MM.1S (cell line): ENCODE measurements at regions not wholly inside any gene's neighbourhood (a gene's known extent, or its start where the extent isn't known, plus 50 kb on each side); places are given as distances from the start of the nearest gene placed in this dataset.
"Not testable (repeated sequence)": the region's sequence is repeated elsewhere in the genome, so short reads cannot be mapped to it uniquely, and the experiment has no call there.

Experiments
- DNase-seq: peaks from one replicate; pipeline ENCODE4 v3.0.0-alpha.2; 2015
- H2AFZ ChIP-seq: fragments of 300-600 bp; sonication (generic); 2 replicates; pipeline ENCODE4 v1.6.0; 2016; ENCODE audit warnings: antibody characterized with exemption, low read length
- H3F3A ChIP-seq: fragments of 300-600 bp; sonication (generic); 2 replicates; pipeline ENCODE4 v1.6.1; 2016; ENCODE audit warnings: mild to moderate bottlenecking, antibody characterized with exemption, low read length, moderate library complexity, mixed read lengths; ENCODE audit not compliant: insufficient read depth
- H3K27ac ChIP-seq: fragments of 300-600 bp; sonication (generic); 2 replicates; pipeline ENCODE4 v1.5.1; 2016; ENCODE audit warnings: mild to moderate bottlenecking, low read length
- H3K27me3 ChIP-seq: fragments of 300-600 bp; sonication (generic); replicated peaks from 2 replicates; pipeline ENCODE4 v1.6.0; 2016; ENCODE audit warnings: low read length; ENCODE audit not compliant: insufficient read depth
- H3K36me3 ChIP-seq: fragments of 300-600 bp; sonication (generic); replicated peaks from 2 replicates; pipeline ENCODE4 v1.6.1; 2016; ENCODE audit warnings: mild to moderate bottlenecking, low read length, mixed read lengths; ENCODE audit not compliant: insufficient read depth
- H3K4me1 ChIP-seq: fragments of 300-600 bp; sonication (generic); 2 replicates; pipeline ENCODE4 v1.6.1; 2016; ENCODE audit warnings: low read length, mixed read lengths
- H3K4me2 ChIP-seq: fragments of 300-600 bp; sonication (generic); 2 replicates; pipeline ENCODE4 v1.6.0; 2016; ENCODE audit warnings: low read depth, low read length
- H3K4me3 ChIP-seq: fragments of 300-600 bp; sonication (generic); 2 replicates; pipeline ENCODE4 v1.5.1; 2016; ENCODE audit warnings: low read length, mixed read lengths
- H3K79me2 ChIP-seq: fragments of 300-600 bp; sonication (generic); 2 replicates; pipeline ENCODE4 v1.6.1; 2016; ENCODE audit warnings: mixed run types, low read length, mixed read lengths
- H3K9ac ChIP-seq: fragments of 300-600 bp; sonication (generic); 2 replicates; pipeline ENCODE4 v1.6.1; 2016; ENCODE audit warnings: low read length, mixed read lengths
- H3K9me2 ChIP-seq: fragments of 300-600 bp; sonication (generic); replicated peaks from 2 replicates; pipeline ENCODE4 v1.6.1; 2016; ENCODE audit warnings: mild to moderate bottlenecking, low read length, mixed read lengths; ENCODE audit not compliant: insufficient read depth
- H3K9me3 ChIP-seq: fragments of 300-600 bp; sonication (generic); replicated peaks from 2 replicates; pipeline ENCODE4 v1.6.1; 2016; ENCODE audit warnings: mild to moderate bottlenecking, low read length, mixed read lengths; ENCODE audit not compliant: insufficient read depth
- H4K20me1 ChIP-seq: fragments of 300-600 bp; sonication (generic); 2 replicates; pipeline ENCODE4 v1.6.1; 2016; ENCODE audit warnings: mild to moderate bottlenecking, low read length, moderate library complexity, mixed read lengths; ENCODE audit not compliant: insufficient read depth
- CTCF ChIP-seq: fragments of 300-600 bp; sonication (generic); IDR thresholded peaks from 2 replicates; pipeline ENCODE4 v1.5.1; 2016; ENCODE audit warnings: antibody characterized with exemption, low read length, mixed read lengths
- EZH2 ChIP-seq: fragments of 300-600 bp; sonication (generic); optimal IDR thresholded peaks from 2 replicates; pipeline ENCODE3; 2017; ENCODE audit warnings: low read depth, mild to moderate bottlenecking, antibody characterized with exemption, low read length, mixed read lengths
- EZH2phosphoT487 ChIP-seq: fragments of 300-600 bp; sonication (generic); IDR thresholded peaks from 2 replicates; pipeline ENCODE4 v1.6.1; 2018; ENCODE audit warnings: antibody characterized with exemption, low read length

GRCh38 chr13:89082623-89083022 lies 1411.5 kb downstream of the SLITRK5 start:
- no peaks in the 10 kb centered on the region for H3F3A ChIP-seq
- H3K9ac ChIP-seq = no peak overlapping the region
- H3K9me3 ChIP-seq = no peaks in the 10 kb centered on the region
- DNase-seq = no peak
- H2AFZ ChIP-seq = no peak overlapping the region
- H3K27me3 ChIP-seq = no peaks in the 10 kb centered on the region
- no peaks in the 10 kb centered on the region for H3K36me3 ChIP-seq
- no peaks in the 10 kb centered on the region for H3K9me2 ChIP-seq
- H3K4me1 ChIP-seq = no peaks in the 10 kb centered on the region
- H3K4me2 ChIP-seq = no peak overlapping the region
- H3K27ac ChIP-seq = no peak overlapping the region
- no peak overlapping the region for H3K4me3 ChIP-seq
- TF ChIP-seq CTCF (no peak), EZH2phosphoT487 (no peak), EZH2 (no peak)
- H3K79me2 ChIP-seq = no peaks in the 10 kb centered on the region
- H4K20me1 ChIP-seq = no peaks in the 10 kb centered on the region

- not testable (repeated sequence) for H3K4me2 ChIP-seq, H4K20me1 ChIP-seq, H3K36me3 ChIP-seq, H3K4me1 ChIP-seq, H3K79me2 ChIP-seq, H3F3A ChIP-seq, H2AFZ ChIP-seq, DNase-seq, H3K27ac ChIP-seq, H3K4me3 ChIP-seq, H3K9ac ChIP-seq, H3K9me3 ChIP-seq, H3K9me2 ChIP-seq, H3K27me3 ChIP-seq
Observed at GRCh38 chr13:89088107-89088506, 1416.9 kb downstream of the SLITRK5 start.

GRCh38 chr13:89097994-89098393 lies 1426.8 kb downstream of the SLITRK5 start:
- no peak overlapping the region for H3K9ac ChIP-seq
- no peak overlapping the region for H3K27ac ChIP-seq
- no peaks in the 10 kb centered on the region for H3K9me2 ChIP-seq
- H3K79me2 ChIP-seq = no peaks in the 10 kb centered on the region
- TF ChIP-seq EZH2phosphoT487 = no peak
- no peak for TF ChIP-seq EZH2
- no peak for TF ChIP-seq CTCF
- H3K4me3 ChIP-seq = no peak overlapping the region
- peak; percentile 7 for DNase-seq
- no peaks in the 10 kb centered on the region for H3K36me3 ChIP-seq
- H3F3A ChIP-seq = no peaks in the 10 kb centered on the region
- no peaks in the 10 kb centered on the region for H3K27me3 ChIP-seq
- H3K4me2 ChIP-seq = no peak overlapping the region
- no peaks in the 10 kb centered on the region for H4K20me1 ChIP-seq
- no peak overlapping the region for H2AFZ ChIP-seq
- H3K4me1 ChIP-seq = no peaks in the 10 kb centered on the region
- no peaks in the 10 kb centered on the region for H3K9me3 ChIP-seq

GRCh38 chr13:89113744-89114143 lies 1442.6 kb downstream of the SLITRK5 start:
- Histone ChIP-seq H3K4me1 (no peaks in the 10 kb centered on the region), H3K9me2 (no peaks in the 10 kb centered on the region), H3K9me3 (no peaks in the 10 kb centered on the region), H3K4me2 (no peak overlapping the region), H3K4me3 (no peak overlapping the region), H3K27me3 (no peaks in the 10 kb centered on the region), H3F3A (no peaks in the 10 kb centered on the region), H3K9ac (no peak overlapping the region), H3K36me3 (no peaks in the 10 kb centered on the region), H4K20me1 (no peaks in the 10 kb centered on the region), H2AFZ (no peak overlapping the region), H3K79me2 (no peaks in the 10 kb centered on the region), H3K27ac (no peak overlapping the region)
- no peak for DNase-seq
- TF ChIP-seq EZH2phosphoT487 = no peak
- TF ChIP-seq EZH2 = no peak
- TF ChIP-seq CTCF = no peak
